H1 (cell line): ENCODE measurements at regions not wholly inside any gene's neighbourhood (a gene's known extent, or its start where the extent isn't known, plus 50 kb on each side); places are given as distances from the start of the nearest gene placed in this dataset.

Experiments
- CTCF ChIA-PET: fragments of 300-600 bp; sonication (Branson Sonifier 250); formaldehyde crosslinking; loops from one replicate; lab custom pipeline; 2021; ENCODE audit not compliant: partially characterized antibody; lab: Charles Lee
- POLR2A ChIA-PET: fragments of 300-600 bp; sonication (Branson Sonifier 250); formaldehyde crosslinking; loops from one replicate; lab custom pipeline; 2021; ENCODE audit warnings: inconsistent platforms; ENCODE audit not compliant: partially characterized antibody; lab: Charles Lee
- DNase-seq, 2 experiments: peaks; one replicate each; pipeline versions ENCODE4 v3.0.0 to v3.0.0-alpha.2; 2010 to 2022; ENCODE audit warnings: low spot score in 2 of 2, low read depth in 1 of 2, mixed read lengths in 1 of 2
- FAIRE-seq: peaks from 2 replicates; lab custom pipeline; 2011; peaks lifted over from hg19 to GRCh38; lab: Jason Lieb, UNC
- H2AFZ ChIP-seq: 2 replicates; pipeline ENCODE4 v1.8.1; 2012; ENCODE audit warnings: low read length, inconsistent platforms
- H2AK5ac ChIP-seq: 2 replicates; pipeline ENCODE4 v1.6.1; 2013; ENCODE audit warnings: low read depth, low read length
- H2BK120ac ChIP-seq: replicated peaks from 2 replicates; pipeline ENCODE3; 2013; ENCODE audit warnings: low read depth, low read length, inconsistent platforms
- H2BK12ac ChIP-seq: 2 replicates; pipeline ENCODE4 v1.6.1; 2013; ENCODE audit warnings: low read depth, low read length
- H2BK15ac ChIP-seq: 2 replicates; pipeline ENCODE4 v1.6.1; 2013; ENCODE audit warnings: low read length
- H2BK20ac ChIP-seq: 2 replicates; pipeline ENCODE4 v1.6.1; 2013; ENCODE audit warnings: low read length
- H2BK5ac ChIP-seq: 2 replicates; pipeline ENCODE4 v1.6.1; 2013; ENCODE audit warnings: low read depth, low read length
- H3K14ac ChIP-seq: 2 replicates; pipeline ENCODE4 v1.6.1; 2013; ENCODE audit warnings: inconsistent platforms; ENCODE audit not compliant: insufficient read length
- H3K18ac ChIP-seq: 2 replicates; pipeline ENCODE4 v1.6.1; 2013; ENCODE audit warnings: low read length; ENCODE audit errors: extremely low read depth
- H3K23ac ChIP-seq: 2 replicates; pipeline ENCODE4 v1.6.1; 2013; ENCODE audit warnings: inconsistent platforms; ENCODE audit not compliant: insufficient read length
- H3K23me2 ChIP-seq: 2 replicates; pipeline ENCODE4 v1.6.1; 2013; ENCODE audit warnings: low read depth, low read length
- H3K27ac ChIP-seq: 2 replicates; pipeline ENCODE4 v1.6.1; 2011; ENCODE audit warnings: low read depth, low read length, inconsistent platforms
- H3K27me3 ChIP-seq, 4 experiments: replicated peaks in 1 of 4; 1 replicate in 1 of 4; 2 replicates in 3 of 4; pipeline versions ENCODE4 v1.6.1 to v1.8.1; 2011 to 2013; ENCODE audit warnings: low read length in 3 of 4, mild to moderate bottlenecking in 3 of 4, inconsistent platforms in 2 of 4, mixed read lengths in 2 of 4, moderate library complexity in 1 of 4; ENCODE audit not compliant: control insufficient read depth in 3 of 4, insufficient read depth in 3 of 4; ENCODE audit errors: extremely low read depth in 1 of 4
- H3K36me3 ChIP-seq, 4 experiments: 2 replicates each; pipeline versions ENCODE4 v1.6.1 to v1.8.1; 2011 to 2013; ENCODE audit warnings: mild to moderate bottlenecking in 4 of 4, low read length in 3 of 4, moderate library complexity in 2 of 4, control low read depth in 1 of 4, inconsistent platforms in 1 of 4; ENCODE audit not compliant: insufficient read depth in 4 of 4, control insufficient read depth in 2 of 4
- H3K4ac ChIP-seq: replicated peaks from 2 replicates; pipeline ENCODE3; 2013; ENCODE audit warnings: low read length, low read depth, mixed read lengths, inconsistent platforms; ENCODE audit not compliant: insufficient read length
- H3K4me1 ChIP-seq, 4 experiments: replicated peaks in 1 of 4; 1 replicate in 1 of 4; 2 replicates in 3 of 4; pipeline versions ENCODE4 v1.6.1 to v1.8.1; 2011 to 2013; ENCODE audit warnings: low read length in 3 of 4, inconsistent platforms in 2 of 4, mixed read lengths in 1 of 4; ENCODE audit not compliant: insufficient read depth in 4 of 4, control insufficient read depth in 3 of 4
- H3K4me2 ChIP-seq, 2 experiments: 2 replicates each; pipeline versions ENCODE4 v1.6.1 to v1.8.1; 2011 to 2013; ENCODE audit warnings: low read depth in 2 of 2, low read length in 2 of 2, control low read depth in 1 of 2, inconsistent platforms in 1 of 2, mild to moderate bottlenecking in 1 of 2; ENCODE audit not compliant: insufficient read depth in 1 of 2
- H3K4me3 ChIP-seq, 4 experiments: fragments of 200-600, 300-600 bp in 1 of 4; sonication (generic), shearing (Covaris generic), sonication (Bioruptor Twin) in 1 of 4; 2 replicates each; pipeline versions ENCODE4 v1.5.1 to v1.8.1; 2011 to 2016; ENCODE audit warnings: low read length in 4 of 4, low read depth in 3 of 4, control low read depth in 2 of 4, inconsistent platforms in 2 of 4, mild to moderate bottlenecking in 2 of 4, mixed read lengths in 1 of 4, moderate library complexity in 1 of 4; ENCODE audit not compliant: insufficient read depth in 2 of 4; ENCODE audit errors: extremely low read depth in 1 of 4
- H3K56ac ChIP-seq: replicated peaks from 2 replicates; pipeline ENCODE3; 2013; ENCODE audit warnings: low read depth, mild to moderate bottlenecking, mixed read lengths, low read length, inconsistent platforms; ENCODE audit not compliant: insufficient read length
- H3K79me1 ChIP-seq: 2 replicates; pipeline ENCODE4 v1.6.1; 2013; ENCODE audit warnings: low read depth, low read length, control low read depth
- H3K79me2 ChIP-seq, 2 experiments: 2 replicates each; pipeline versions ENCODE4 v1.6.1 to v1.8.1; 2012 to 2013; ENCODE audit warnings: low read length in 2 of 2, mild to moderate bottlenecking in 2 of 2, inconsistent platforms in 1 of 2; ENCODE audit not compliant: insufficient read depth in 2 of 2, control insufficient read depth in 1 of 2
- H3K9ac ChIP-seq, 4 experiments: replicated peaks in 1 of 4; 1 replicate in 1 of 4; 2 replicates in 3 of 4; pipeline versions ENCODE4 v1.6.1 to v1.8.1; 2011 to 2013; ENCODE audit warnings: low read depth in 3 of 4, low read length in 3 of 4, control low read depth in 2 of 4, mild to moderate bottlenecking in 2 of 4, moderate library complexity in 2 of 4, inconsistent platforms in 1 of 4; ENCODE audit errors: extremely low read depth in 1 of 4
- H3K9me3 ChIP-seq, 2 experiments: 2 replicates each; pipeline versions ENCODE4 v1.6.1 to v1.8.1; 2012 to 2013; ENCODE audit warnings: mild to moderate bottlenecking in 2 of 2, moderate library complexity in 2 of 2, control low read depth in 1 of 2, inconsistent platforms in 1 of 2, low read depth in 1 of 2, low read length in 1 of 2, mixed read lengths in 1 of 2; ENCODE audit not compliant: insufficient read depth in 2 of 2
- H4K20me1 ChIP-seq, 2 experiments: replicated peaks in 1 of 2; 2 replicates each; pipeline versions ENCODE3 to v1.8.1; 2011 to 2013; ENCODE audit warnings: inconsistent platforms in 2 of 2, low read length in 2 of 2, mild to moderate bottlenecking in 1 of 2; ENCODE audit not compliant: insufficient read depth in 2 of 2, control insufficient read depth in 1 of 2
- H4K5ac ChIP-seq: 2 replicates; pipeline ENCODE4 v1.6.1; 2013; ENCODE audit warnings: low read length, low read depth, mixed read lengths, inconsistent platforms; ENCODE audit not compliant: insufficient read length
- H4K8ac ChIP-seq: 2 replicates; pipeline ENCODE4 v1.8.0; 2013; ENCODE audit warnings: mild to moderate bottlenecking, moderate library complexity, low read length, inconsistent platforms; ENCODE audit not compliant: insufficient read depth; ENCODE audit errors: extremely low read depth
- H4K91ac ChIP-seq: replicated peaks from 2 replicates; pipeline ENCODE3; 2013; ENCODE audit warnings: low read length, mixed read lengths, inconsistent platforms; ENCODE audit not compliant: insufficient read length
- CBX5 ChIP-seq: fragments of 300-800, 300-1000 bp; sonication (generic); IDR thresholded peaks from 2 replicates; pipeline ENCODE4 v1.7.1; 2016; ENCODE audit warnings: antibody characterized with exemption, low read length, low read depth
- CBX8 ChIP-seq: fragments of 300-800, 300-1000 bp; sonication (generic); IDR thresholded peaks from 2 replicates; pipeline ENCODE4 v1.7.1; 2016; ENCODE audit warnings: low read depth, low read length, borderline replicate concordance
- CHD2 ChIP-seq: IDR thresholded peaks from 2 replicates; pipeline ENCODE4 v1.6.1; 2012; ENCODE audit warnings: low read length, improper control_type of control experiment
- CTBP2 ChIP-seq: IDR thresholded peaks from 2 replicates; pipeline ENCODE4 v1.7.0; 2011; ENCODE audit warnings: borderline replicate concordance, mild to moderate bottlenecking, moderate library complexity, mixed read lengths, low read length; ENCODE audit not compliant: insufficient read depth, insufficient read length
- FOSL1 ChIP-seq: IDR thresholded peaks from 2 replicates; pipeline ENCODE4 v1.6.1; 2011; ENCODE audit warnings: mild to moderate bottlenecking, low read depth, low read length, moderate library complexity; ENCODE audit not compliant: insufficient read depth
- GTF2F1 ChIP-seq: IDR thresholded peaks from 2 replicates; pipeline ENCODE4 v1.6.1; 2012; ENCODE audit warnings: low read depth, low read length, improper control_type of control experiment, borderline replicate concordance
- HDAC2 ChIP-seq, 2 experiments: fragments of 300-600 bp in 1 of 2; sonication (generic) in 1 of 2; IDR thresholded peaks; 2 replicates each; pipeline ENCODE4 v1.6.1; 2011 to 2012; ENCODE audit warnings: low read depth in 2 of 2, low read length in 2 of 2, mild to moderate bottlenecking in 2 of 2, moderate library complexity in 2 of 2, borderline replicate concordance in 1 of 2, inconsistent platforms in 1 of 2
- KDM4A ChIP-seq: IDR thresholded peaks from one replicate; pipeline ENCODE4 v1.7.1; 2012; ENCODE audit warnings: low read depth, mild to moderate bottlenecking, moderate library complexity, low read length, inconsistent platforms; ENCODE audit not compliant: severe bottlenecking
- KDM5A ChIP-seq: fragments of 200-600 bp; IDR thresholded peaks from 2 replicates; pipeline ENCODE4 v1.7.1; 2012; ENCODE audit warnings: mild to moderate bottlenecking, low read length, inconsistent platforms, mixed read lengths
- RAD21 ChIP-seq, 2 experiments: IDR thresholded peaks in 1 of 2; conservative IDR thresholded peaks in 1 of 2; 2 replicates each; pipeline ENCODE4 v1.6.1; 2011; ENCODE audit warnings: low read depth in 2 of 2, low read length in 2 of 2, improper control_type of control experiment in 1 of 2, inconsistent platforms in 1 of 2, mild to moderate bottlenecking in 1 of 2, moderate library complexity in 1 of 2
- RXRA ChIP-seq: IDR thresholded peaks from 2 replicates; pipeline ENCODE4 v1.6.1; 2011; ENCODE audit warnings: low read depth, mild to moderate bottlenecking, low read length, moderate library complexity; ENCODE audit not compliant: insufficient read depth
- SP2 ChIP-seq: IDR thresholded peaks from 2 replicates; pipeline ENCODE4 v1.6.1; 2012; ENCODE audit warnings: mild to moderate bottlenecking, low read length, inconsistent platforms
- TAF7 ChIP-seq: optimal IDR thresholded peaks from 2 replicates; pipeline ENCODE3; 2011; ENCODE audit warnings: low read depth, mild to moderate bottlenecking, inconsistent platforms, low read length, moderate library complexity, borderline replicate concordance
- TBP ChIP-seq: IDR thresholded peaks from 2 replicates; pipeline ENCODE4 v1.6.1; 2011; ENCODE audit warnings: low read depth, low read length, improper control_type of control experiment
- TCF12 ChIP-seq: IDR thresholded peaks from 2 replicates; pipeline ENCODE4 v1.6.1; 2011; ENCODE audit warnings: low read depth, mild to moderate bottlenecking, low read length
- YY1 ChIP-seq: IDR thresholded peaks from 2 replicates; pipeline ENCODE4 v1.6.1; 2011; ENCODE audit warnings: low read depth, mild to moderate bottlenecking, low read length

DNA sequence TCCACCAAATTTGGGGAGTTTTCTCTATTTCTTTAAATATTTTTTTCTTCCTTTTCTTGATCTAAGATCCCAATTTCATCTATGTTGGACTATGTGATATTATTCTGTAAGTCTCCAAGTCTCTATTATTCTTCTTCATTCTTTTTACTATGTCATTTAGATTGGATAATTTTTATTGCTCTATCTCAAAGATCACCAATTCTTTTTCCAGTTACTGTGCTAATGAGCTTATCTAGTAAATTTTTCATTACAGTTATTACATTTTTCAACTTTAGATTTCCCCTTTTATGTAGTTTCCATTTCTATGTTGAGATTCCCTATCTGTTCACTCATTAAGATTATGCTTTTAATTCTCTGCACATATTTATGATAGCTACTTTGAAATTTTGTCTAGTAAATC lies 131.6 kb upstream of the NAMPT start:
- H3K4me1 ChIP-seq, result no peaks in the 10 kb centered on the region
- FAIRE-seq, result no peak
- TF ChIP-seq TAF7 (no peak), RAD21 (IDR thresholded peaks at IDR 0.05 in 1 of 2, conservative IDR thresholded peaks at IDR 0.05 in 1 of 2; ENCODE audit: low read depth in 2 of 2, low read length in 2 of 2) (no peak), TBP (no peak), YY1 (no peak), RXRA (no peak), KDM4A (no peak), TCF12 (no peak), SP2 (no peak), KDM5A (no peak), HDAC2 (IDR thresholded peaks at IDR 0.05; ENCODE audit: borderline replicate concordance in 1 of 2, low read depth in 2 of 2, low read length in 2 of 2) (no peak), CTBP2 (no peak), FOSL1 (no peak), CBX5 (no peak), CHD2 (no peak), GTF2F1 (no peak), CBX8 (no peak)

More for the DNA sequence above, 131.6 kb upstream of the NAMPT start:
- Histone ChIP-seq H3K23ac (no peak overlapping the region), H2BK5ac (no peak overlapping the region), H2BK120ac (no peak overlapping the region), H2AFZ (no peak overlapping the region), H3K79me1 (no peaks in the 10 kb centered on the region), H2BK20ac (no peak overlapping the region), H3K79me2 (no peaks in the 10 kb centered on the region), H3K23me2 (no peaks in the 10 kb centered on the region; the same call in 1 of the 2 replicates), H2AK5ac (no peak overlapping the region), H3K4me3 (no peak overlapping the region), H4K20me1 (no peaks in the 10 kb centered on the region), H3K9me3 (no peaks in the 10 kb centered on the region), H4K91ac (no peak overlapping the region), H3K14ac (no peak overlapping the region), H2BK12ac (no peak overlapping the region), H3K27ac (no peak overlapping the region), H3K56ac (no peak overlapping the region), H3K4me2 (no peak overlapping the region), H3K4ac (no peak overlapping the region), H4K5ac (no peak overlapping the region), H3K9ac (no peak overlapping the region), H3K36me3 (no peaks in the 10 kb centered on the region), H3K27me3 (no peaks in the 10 kb centered on the region), H2BK15ac (no peak overlapping the region), H3K18ac (no peak overlapping the region), H4K8ac (no peak overlapping the region)
- ChIA-PET POLR2A (no interaction called here), CTCF (interaction anchor here (1.0 kb wide), 1 partner anchor 33 kb away, joined by 3 read pairs; no protein-coding TSS in a partner anchor)
- DNase-seq, result no peak
